Hepatocyte (in vitro differentiated cells): ENCODE measurements at regions not wholly inside any gene's neighbourhood (a gene's known extent, or its start where the extent isn't known, plus 50 kb on each side); places are given as distances from the start of the nearest gene placed in this dataset.

Experiments used
- DNase-seq: peaks from one replicate; pipeline ENCODE4 v3.0.0-alpha.2; 2016; ENCODE audit warnings: low spot score
- H2AFZ ChIP-seq: fragments of 200-600 bp; sonication (generic); 2 replicates; pipeline ENCODE4 v1.6.0; 2016; ENCODE audit warnings: antibody characterized with exemption, mild to moderate bottlenecking
- H3K27ac ChIP-seq: fragments of 200-600 bp; sonication (generic); 2 replicates; pipeline ENCODE4 v1.5.1; 2016; ENCODE audit warnings: mild to moderate bottlenecking
- H3K27me3 ChIP-seq: fragments of 200-600 bp; sonication (generic); 2 replicates; pipeline ENCODE4 v1.6.1; 2016
- H3K36me3 ChIP-seq: fragments of 200-600 bp; sonication (generic); replicated peaks from 2 replicates; pipeline ENCODE4 v1.5.1; 2016; ENCODE audit warnings: low read depth; ENCODE audit not compliant: insufficient read depth
- H3K4me1 ChIP-seq: fragments of 200-600 bp; sonication (generic); 2 replicates; pipeline ENCODE4 v1.5.1; 2016; ENCODE audit warnings: mild to moderate bottlenecking, moderate library complexity; ENCODE audit not compliant: insufficient read depth
- H3K4me2 ChIP-seq: fragments of 200-600 bp; sonication (generic); 2 replicates; pipeline ENCODE4 v1.6.0; 2016
- H3K4me3 ChIP-seq: fragments of 200-600 bp; sonication (generic); 2 replicates; pipeline ENCODE4 v1.5.1; 2016; ENCODE audit warnings: mild to moderate bottlenecking
- H3K79me2 ChIP-seq: fragments of 200-600 bp; sonication (generic); 2 replicates; pipeline ENCODE4 v1.6.0; 2017; ENCODE audit warnings: mild to moderate bottlenecking
- H3K9me2 ChIP-seq: fragments of 200-600 bp; sonication (generic); replicated peaks from 2 replicates; pipeline ENCODE4 v1.6.0; 2017; ENCODE audit warnings: mild to moderate bottlenecking; ENCODE audit not compliant: insufficient read depth
- H3K9me3 ChIP-seq: fragments of 200-600 bp; sonication (generic); 2 replicates; pipeline ENCODE4 v1.5.1; 2016; ENCODE audit warnings: low read depth, mild to moderate bottlenecking
- H4K20me1 ChIP-seq: fragments of 200-600 bp; sonication (generic); 2 replicates; pipeline ENCODE4 v1.6.0; 2016; ENCODE audit warnings: mild to moderate bottlenecking; ENCODE audit not compliant: insufficient read depth, poor library complexity, severe bottlenecking
- CTCF ChIP-seq: fragments of 200-600 bp; sonication (generic); IDR thresholded peaks from 2 replicates; pipeline ENCODE4 v1.5.1; 2016; ENCODE audit warnings: antibody characterized with exemption, mild to moderate bottlenecking; ENCODE audit not compliant: poor library complexity
- EZH2 ChIP-seq: fragments of 200-600 bp; sonication (generic); IDR thresholded peaks from 2 replicates; pipeline ENCODE4 v1.6.1; 2016; ENCODE audit warnings: antibody characterized with exemption, mild to moderate bottlenecking, borderline replicate concordance
- EZH2phosphoT487 ChIP-seq: fragments of 200-600 bp; sonication (generic); IDR thresholded peaks from one replicate; pipeline ENCODE4 v1.6.1; 2018; ENCODE audit warnings: antibody characterized with exemption, mild to moderate bottlenecking, low read depth, moderate library complexity; ENCODE audit not compliant: unreplicated experiment, severe bottlenecking
- WGBS: methylation state at CpG from one replicate; pipeline ENCODE4 v1.1.6; 2016; ENCODE audit warnings: low lambda C conversion rate; ENCODE audit errors: missing lambda C conversion rate; 5-methylcytosine and 5-hydroxymethylcytosine counted together

GRCh38 chr5:38023371-38023770 lies 183.5 kb upstream of the GDNF start:
- DNase-seq, result no peak
- H3K27me3 ChIP-seq, result no peaks in the 10 kb centered on the region
- H3K4me1 ChIP-seq, result no peaks in the 10 kb centered on the region
- H2AFZ ChIP-seq, result no peak overlapping the region
- H3K4me2 ChIP-seq, result no peak overlapping the region
- 84% methylated on average over 4 of the region's 4 CpGs for WGBS
- TF ChIP-seq EZH2, result no peak
- TF ChIP-seq CTCF, result no peak
- no peak for TF ChIP-seq EZH2phosphoT487
- H3K9me2 ChIP-seq, result no peaks in the 10 kb centered on the region
- no peak overlapping the region for H3K4me3 ChIP-seq
- no peaks in the 10 kb centered on the region for H3K79me2 ChIP-seq
- H3K9me3 ChIP-seq, result peaks cover 4% of the 10 kb centered on the region
- H3K27ac ChIP-seq, result no peak overlapping the region
- H3K36me3 ChIP-seq, result no peaks in the 10 kb centered on the region
- H4K20me1 ChIP-seq, result no peaks in the 10 kb centered on the region

GRCh38 chr5:38022631-38023030 lies 182.8 kb upstream of the GDNF start:
- DNase-seq, result no peak
- Histone ChIP-seq H3K27ac (no peak overlapping the region), H3K9me2 (no peaks in the 10 kb centered on the region), H3K36me3 (no peaks in the 10 kb centered on the region), H4K20me1 (no peaks in the 10 kb centered on the region), H3K4me1 (no peaks in the 10 kb centered on the region), H3K4me2 (no peak overlapping the region), H3K79me2 (no peaks in the 10 kb centered on the region), H2AFZ (no peak overlapping the region), H3K4me3 (no peak overlapping the region), H3K9me3 (peaks cover 4% of the 10 kb centered on the region), H3K27me3 (no peaks in the 10 kb centered on the region)
- no peak for TF ChIP-seq EZH2
- TF ChIP-seq CTCF, result no peak
- no peak for TF ChIP-seq EZH2phosphoT487
- 45% methylated on average over 4 of the region's 4 CpGs for WGBS

- Histone ChIP-seq H3K27ac (no peak overlapping the region), H3K9me3 (peaks cover 4% of the 10 kb centered on the region), H2AFZ (no peak overlapping the region), H3K9me2 (no peaks in the 10 kb centered on the region), H3K4me2 (peak overlapping the region; percentile 17), H3K79me2 (no peaks in the 10 kb centered on the region), H3K36me3 (no peaks in the 10 kb centered on the region), H3K27me3 (peaks cover 10% of the 10 kb centered on the region), H3K4me1 (no peaks in the 10 kb centered on the region), H3K4me3 (no peak overlapping the region), H4K20me1 (no peaks in the 10 kb centered on the region)
- TF ChIP-seq EZH2phosphoT487 (peak; percentile 29), CTCF (no peak), EZH2 (no peak)
- peak; percentile 47 for DNase-seq
- 48% methylated on average over 6 of the region's 6 CpGs for WGBS
Measured at GRCh38 chr5:38018016-38018415, 178.2 kb upstream of the GDNF start.

GRCh38 chr5:38013107-38013506 lies 173.3 kb upstream of the GDNF start:
- WGBS, result 42% methylated on average over 3 of the region's 3 CpGs
- no peaks in the 10 kb centered on the region for H3K9me3 ChIP-seq

More at GRCh38 chr5:38013107-38013506, 173.3 kb upstream of the GDNF start:
- H3K4me1 ChIP-seq, result peaks cover 5% of the 10 kb centered on the region
- TF ChIP-seq CTCF (no peak), EZH2phosphoT487 (no peak), EZH2 (no peak)
- no peaks in the 10 kb centered on the region for H3K36me3 ChIP-seq
- no peak overlapping the region for H3K27ac ChIP-seq
- H3K4me3 ChIP-seq, result no peak overlapping the region
- no peak for DNase-seq
- no peaks in the 10 kb centered on the region for H3K79me2 ChIP-seq
- H2AFZ ChIP-seq, result no peak overlapping the region
- H3K4me2 ChIP-seq, result no peak overlapping the region
- no peaks in the 10 kb centered on the region for H3K9me2 ChIP-seq
- no peaks in the 10 kb centered on the region for H4K20me1 ChIP-seq
- H3K27me3 ChIP-seq, result peaks cover 14% of the 10 kb centered on the region
